ENCODE measurements at regions not wholly inside any gene's neighbourhood (a gene's known extent, or its start where the extent isn't known, plus 50 kb on each side); places are given as distances from the start of the nearest gene placed in this dataset.

DNA sequence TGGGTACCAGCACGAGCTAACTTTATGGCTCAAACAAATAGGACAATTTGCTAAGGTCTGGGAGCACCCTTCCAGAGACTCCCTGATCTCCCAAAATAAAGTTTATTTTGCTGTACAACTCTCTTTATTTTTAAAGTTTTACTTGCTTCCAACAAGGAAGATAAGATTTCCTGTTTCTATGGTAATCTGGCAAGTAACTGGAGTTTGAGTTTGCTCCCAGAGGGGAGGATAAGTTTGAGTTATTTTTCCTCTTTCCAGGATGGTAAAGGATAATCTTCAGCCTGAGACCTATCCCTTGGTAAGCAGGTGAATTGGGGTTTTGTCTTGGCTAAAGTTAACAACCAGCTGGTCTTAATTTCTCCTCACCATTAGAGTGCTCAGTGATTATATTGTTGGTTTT, 1019.4 kb upstream of the ALCAM start:
- H3K36me3 ChIP-seq (replicated peaks; ENCODE audit: insufficient read depth, low read depth): no peaks in the 10 kb centered on the region
- H3K4me3 ChIP-seq: no peak overlapping the region
- no peaks in the 10 kb centered on the region for H3K4me1 ChIP-seq (ENCODE audit: insufficient read depth)
- DNase-seq (ENCODE audit: low spot score): no peak
- H3K9me3 ChIP-seq (ENCODE audit: low read depth): no peaks in the 10 kb centered on the region
- H3K27ac ChIP-seq: no peak overlapping the region
- H3K79me2 ChIP-seq: no peaks in the 10 kb centered on the region
- WGBS (ENCODE audit: low lambda C conversion rate, missing lambda C conversion rate): 65% methylated on average over 1 of the region's 1 CpG
- no peaks in the 10 kb centered on the region for H3K9me2 ChIP-seq (replicated peaks; ENCODE audit: insufficient read depth)
- TF ChIP-seq, protein P1, sequence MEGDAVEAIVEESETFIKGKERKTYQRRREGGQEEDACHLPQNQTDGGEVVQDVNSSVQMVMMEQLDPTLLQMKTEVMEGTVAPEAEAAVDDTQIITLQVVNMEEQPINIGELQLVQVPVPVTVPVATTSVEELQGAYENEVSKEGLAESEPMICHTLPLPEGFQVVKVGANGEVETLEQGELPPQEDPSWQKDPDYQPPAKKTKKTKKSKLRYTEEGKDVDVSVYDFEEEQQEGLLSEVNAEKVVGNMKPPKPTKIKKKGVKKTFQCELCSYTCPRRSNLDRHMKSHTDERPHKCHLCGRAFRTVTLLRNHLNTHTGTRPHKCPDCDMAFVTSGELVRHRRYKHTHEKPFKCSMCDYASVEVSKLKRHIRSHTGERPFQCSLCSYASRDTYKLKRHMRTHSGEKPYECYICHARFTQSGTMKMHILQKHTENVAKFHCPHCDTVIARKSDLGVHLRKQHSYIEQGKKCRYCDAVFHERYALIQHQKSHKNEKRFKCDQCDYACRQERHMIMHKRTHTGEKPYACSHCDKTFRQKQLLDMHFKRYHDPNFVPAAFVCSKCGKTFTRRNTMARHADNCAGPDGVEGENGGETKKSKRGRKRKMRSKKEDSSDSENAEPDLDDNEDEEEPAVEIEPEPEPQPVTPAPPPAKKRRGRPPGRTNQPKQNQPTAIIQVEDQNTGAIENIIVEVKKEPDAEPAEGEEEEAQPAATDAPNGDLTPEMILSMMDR (IDR thresholded peaks at IDR 0.05; ENCODE audit: poor library complexity): no peak
- no peak for TF ChIP-seq EZH2phosphoT487 (IDR thresholded peaks at IDR 0.05; ENCODE audit: low read depth, severe bottlenecking, unreplicated experiment)
- no peak for TF ChIP-seq EZH2 (IDR thresholded peaks at IDR 0.05; ENCODE audit: borderline replicate concordance)
- H3K4me2 ChIP-seq: no peak overlapping the region
- H4K20me1 ChIP-seq (ENCODE audit: insufficient read depth, poor library complexity, severe bottlenecking): no peaks in the 10 kb centered on the region
- no peaks in the 10 kb centered on the region for H3K27me3 ChIP-seq
- H2AFZ ChIP-seq: no peak overlapping the region

DNA sequence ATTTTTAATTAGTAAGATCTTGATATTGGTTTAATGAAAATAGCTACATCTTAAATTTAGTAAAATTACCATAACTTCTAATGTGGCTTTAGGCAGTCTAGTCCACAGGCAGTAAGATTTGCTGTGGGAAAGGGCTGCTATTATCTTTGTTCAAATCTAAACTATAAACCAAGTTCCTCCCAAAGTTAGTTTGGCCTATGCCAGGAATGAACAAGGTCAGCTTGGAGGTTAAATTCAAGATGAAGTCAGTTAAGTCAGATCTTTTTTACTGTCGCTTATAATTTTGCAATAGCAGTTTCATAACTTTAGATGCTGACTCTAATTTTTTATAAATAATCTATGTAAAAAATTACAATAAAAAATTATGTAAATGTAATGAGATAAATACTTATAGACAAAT, 1016.9 kb upstream of the ALCAM start:
- H3K27ac ChIP-seq: no peak overlapping the region
- no peak for TF ChIP-seq EZH2phosphoT487 (IDR thresholded peaks at IDR 0.05; ENCODE audit: low read depth, severe bottlenecking, unreplicated experiment)
- TF ChIP-seq, protein P1 (IDR thresholded peaks at IDR 0.05; ENCODE audit: poor library complexity): no peak
- no peak for TF ChIP-seq EZH2 (IDR thresholded peaks at IDR 0.05; ENCODE audit: borderline replicate concordance)
- H4K20me1 ChIP-seq (ENCODE audit: insufficient read depth, poor library complexity, severe bottlenecking): no peaks in the 10 kb centered on the region
- DNase-seq (ENCODE audit: low spot score): no peak
- no peak overlapping the region for H3K4me2 ChIP-seq
- 93% methylated on average over 1 of the region's 1 CpG for WGBS (ENCODE audit: low lambda C conversion rate, missing lambda C conversion rate)
- no peaks in the 10 kb centered on the region for H3K36me3 ChIP-seq (replicated peaks; ENCODE audit: insufficient read depth, low read depth)
- no peaks in the 10 kb centered on the region for H3K9me3 ChIP-seq (ENCODE audit: low read depth)
- no peaks in the 10 kb centered on the region for H3K27me3 ChIP-seq
- H2AFZ ChIP-seq: no peak overlapping the region
- no peak overlapping the region for H3K4me3 ChIP-seq
- H3K9me2 ChIP-seq (replicated peaks; ENCODE audit: insufficient read depth): no peaks in the 10 kb centered on the region
- H3K4me1 ChIP-seq (ENCODE audit: insufficient read depth): no peaks in the 10 kb centered on the region
- no peaks in the 10 kb centered on the region for H3K79me2 ChIP-seq

DNA sequence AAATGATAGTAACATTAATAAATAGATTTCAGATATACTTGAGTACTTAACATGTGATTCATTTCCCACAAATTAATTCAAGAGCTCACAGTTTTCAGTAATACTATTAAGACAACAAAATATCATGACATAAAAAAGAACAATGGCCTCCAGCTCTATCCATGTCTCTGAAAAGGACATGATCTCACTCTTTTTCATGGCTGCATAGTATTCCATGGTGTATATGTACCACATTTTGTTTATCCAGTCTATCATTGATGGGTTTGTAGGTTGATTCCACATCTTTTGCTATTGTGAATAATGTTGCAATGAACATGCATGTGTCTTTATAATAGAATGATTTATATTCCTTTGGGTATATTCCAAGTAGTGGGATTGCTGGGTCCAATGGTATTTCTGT, 1012.8 kb upstream of the ALCAM start:
- no peaks in the 10 kb centered on the region for H3K27me3 ChIP-seq
- no peak overlapping the region for H2AFZ ChIP-seq
- no peak overlapping the region for H3K4me2 ChIP-seq

More for the DNA sequence above, 1012.8 kb upstream of the ALCAM start:
- no peak overlapping the region for H3K4me3 ChIP-seq
- no peaks in the 10 kb centered on the region for H3K9me2 ChIP-seq (replicated peaks; ENCODE audit: insufficient read depth)
- no peaks in the 10 kb centered on the region for H3K79me2 ChIP-seq
- TF ChIP-seq, protein P1 (IDR thresholded peaks at IDR 0.05; ENCODE audit: poor library complexity): no peak
- TF ChIP-seq EZH2 (IDR thresholded peaks at IDR 0.05; ENCODE audit: borderline replicate concordance): no peak
- H3K9me3 ChIP-seq (ENCODE audit: low read depth): no peaks in the 10 kb centered on the region
- no peaks in the 10 kb centered on the region for H3K4me1 ChIP-seq (ENCODE audit: insufficient read depth)
- DNase-seq (ENCODE audit: low spot score): no peak
- H3K36me3 ChIP-seq (replicated peaks; ENCODE audit: insufficient read depth, low read depth): no peaks in the 10 kb centered on the region
- no peak overlapping the region for H3K27ac ChIP-seq
- H4K20me1 ChIP-seq (ENCODE audit: insufficient read depth, poor library complexity, severe bottlenecking): no peaks in the 10 kb centered on the region
